Activated CD4-positive, alpha-beta memory T cell treated with anti-CD3 and anti-CD28 coated beads for 36 hours (primary cell): ENCODE measurements at regions not wholly inside any gene's neighbourhood (a gene's known extent, or its start where the extent isn't known, plus 50 kb on each side); places are given as distances from the start of the nearest gene placed in this dataset.

ENCODE experiments used
- CTCF ChIA-PET: fragments of 350-600 bp; sonication (Branson Sonifier 250); formaldehyde crosslinking; loops from one replicate; lab custom pipeline; 2021; ENCODE audit warnings: antibody characterized with exemption, inconsistent platforms; lab: Charles Lee
- POLR2A ChIA-PET: fragments of 350-600 bp; sonication (Branson Sonifier 250); formaldehyde crosslinking; loops from one replicate; lab custom pipeline; 2021; ENCODE audit warnings: antibody characterized with exemption; lab: Charles Lee
- DNase-seq: peaks from one replicate; pipeline ENCODE4 v3.0.0-alpha.2; 2020
- H3K27ac Mint-ChIP-seq: one replicate; pipeline ENCODE4 v1.8.0; 2021; ENCODE audit warnings: mixed read lengths
- H3K27me3 Mint-ChIP-seq: one replicate; pipeline ENCODE4 v1.8.0; 2021; ENCODE audit warnings: mixed read lengths
- H3K36me3 Mint-ChIP-seq: one replicate; pipeline ENCODE4 v1.8.0; 2021; ENCODE audit warnings: mixed read lengths
- H3K4me1 Mint-ChIP-seq: one replicate; pipeline ENCODE4 v1.8.0; 2021; ENCODE audit warnings: low read depth, mixed read lengths
- H3K4me3 Mint-ChIP-seq: one replicate; pipeline ENCODE4 v1.8.0; 2021; ENCODE audit warnings: mild to moderate bottlenecking, mixed read lengths
- H3K9me3 Mint-ChIP-seq: one replicate; pipeline ENCODE4 v1.8.0; 2021; ENCODE audit warnings: mixed read lengths
- intact Hi-C: fragments of 100-400 bp; cut with micrococcal nuclease; formaldehyde crosslinking; loops from one replicate; pipeline ENCODE4 v1.15.1; 2023

DNA sequence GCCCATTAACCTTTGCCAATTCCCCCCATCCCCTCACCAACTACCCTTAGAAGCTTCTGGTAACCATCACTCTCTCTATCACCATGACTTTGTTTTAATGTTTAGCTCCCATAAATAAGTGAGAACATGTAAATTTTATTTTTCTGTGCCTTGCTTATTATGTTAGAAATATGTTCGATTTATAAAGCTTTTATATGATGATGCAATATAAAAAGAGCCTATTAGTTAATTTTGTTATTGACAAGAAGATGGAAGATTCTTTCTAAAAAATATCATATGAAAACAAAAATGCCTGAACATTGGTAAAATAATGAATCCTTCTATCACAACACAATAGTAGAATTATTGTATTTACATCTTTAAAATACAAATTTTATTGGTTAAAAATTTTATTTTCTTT lies 836.1 kb upstream of the TMPRSS15 start:
- POLR2A ChIA-PET = no interaction called here
- intact Hi-C loops = no loop called here
- H3K4me3 Mint-ChIP-seq = no peak overlapping the region
- no peaks in the 10 kb centered on the region for H3K36me3 Mint-ChIP-seq
- CTCF ChIA-PET = no interaction called here
- no peak overlapping the region for H3K27ac Mint-ChIP-seq
- H3K9me3 Mint-ChIP-seq = peaks cover 12% of the 10 kb centered on the region
- no peaks in the 10 kb centered on the region for H3K4me1 Mint-ChIP-seq
- DNase-seq = no peak
- H3K27me3 Mint-ChIP-seq = no peaks in the 10 kb centered on the region

DNA sequence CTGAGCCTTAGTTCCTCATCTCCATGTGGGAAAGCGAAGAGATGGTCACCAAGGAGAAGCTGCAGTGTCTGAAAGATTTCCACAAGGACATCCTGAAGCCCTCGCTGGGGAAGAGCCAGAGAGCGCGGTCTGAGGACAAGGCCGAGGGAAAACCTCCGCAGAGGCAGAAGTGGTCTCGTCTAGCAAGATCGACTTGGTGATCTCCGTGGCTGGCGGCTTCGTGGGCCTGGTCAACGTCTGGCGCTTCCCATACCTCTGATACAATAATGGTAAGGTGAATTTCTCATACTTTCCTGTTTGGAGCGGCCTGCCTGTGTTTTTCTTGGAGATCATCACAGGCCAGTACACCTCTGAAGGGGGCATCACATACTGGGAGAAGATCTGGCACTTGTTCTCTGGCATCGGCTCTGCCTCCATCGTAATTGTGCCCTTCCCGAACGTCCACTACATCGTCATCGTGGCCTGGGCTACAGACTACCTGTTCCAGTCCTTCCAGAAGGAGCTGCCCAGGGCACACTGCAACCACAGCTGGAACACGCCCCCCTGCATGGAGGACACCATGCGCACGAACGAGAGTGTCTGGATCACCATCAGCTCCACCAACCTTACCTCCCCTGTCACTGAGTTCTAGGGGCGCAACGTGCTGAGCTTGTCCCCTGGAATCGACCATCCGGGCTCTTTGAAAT lies 841.1 kb upstream of the TMPRSS15 start:
- Mint-ChIP-seq H3K9me3 (peaks cover 13% of the 10 kb centered on the region), H3K36me3 (no peaks in the 10 kb centered on the region)
- CTCF ChIA-PET = no interaction called here

DNA sequence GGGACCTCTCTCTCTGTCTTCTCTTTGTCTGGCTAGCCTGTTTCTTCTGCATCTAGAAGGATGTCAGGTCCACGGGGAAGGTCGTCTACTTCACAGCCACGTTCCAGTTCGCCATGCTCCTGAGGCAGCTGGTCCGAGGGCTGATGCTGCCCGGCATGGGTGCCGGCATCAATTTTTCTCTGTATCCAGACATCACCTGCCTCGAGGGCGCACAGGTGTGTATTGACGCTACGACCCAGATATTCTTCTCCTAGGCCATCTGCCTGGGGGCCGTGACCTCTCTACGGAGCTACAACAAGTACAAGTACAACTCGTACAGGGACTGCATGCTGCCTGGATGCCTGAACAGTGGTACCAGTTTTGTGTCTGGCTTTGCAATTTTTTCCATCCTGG lies 841.6 kb upstream of the TMPRSS15 start:
- DNase-seq = no peak
- intact Hi-C loops = no loop called here
- ChIA-PET POLR2A (no interaction called here), CTCF (no interaction called here)
- no peaks in the 10 kb centered on the region for H3K36me3 Mint-ChIP-seq
- H3K4me1 Mint-ChIP-seq = no peaks in the 10 kb centered on the region
- H3K9me3 Mint-ChIP-seq = peaks cover 19% of the 10 kb centered on the region
- H3K27me3 Mint-ChIP-seq = no peaks in the 10 kb centered on the region
- H3K27ac Mint-ChIP-seq = no peak overlapping the region
- H3K4me3 Mint-ChIP-seq = no peak overlapping the region

More for the DNA sequence above, 841.1 kb upstream of the TMPRSS15 start:
- Mint-ChIP-seq H3K4me3 (no peak overlapping the region), H3K4me1 (no peaks in the 10 kb centered on the region), H3K27ac (no peak overlapping the region), H3K27me3 (no peaks in the 10 kb centered on the region)
- intact Hi-C loops = no loop called here
- POLR2A ChIA-PET = no interaction called here
- no peak for DNase-seq

DNA sequence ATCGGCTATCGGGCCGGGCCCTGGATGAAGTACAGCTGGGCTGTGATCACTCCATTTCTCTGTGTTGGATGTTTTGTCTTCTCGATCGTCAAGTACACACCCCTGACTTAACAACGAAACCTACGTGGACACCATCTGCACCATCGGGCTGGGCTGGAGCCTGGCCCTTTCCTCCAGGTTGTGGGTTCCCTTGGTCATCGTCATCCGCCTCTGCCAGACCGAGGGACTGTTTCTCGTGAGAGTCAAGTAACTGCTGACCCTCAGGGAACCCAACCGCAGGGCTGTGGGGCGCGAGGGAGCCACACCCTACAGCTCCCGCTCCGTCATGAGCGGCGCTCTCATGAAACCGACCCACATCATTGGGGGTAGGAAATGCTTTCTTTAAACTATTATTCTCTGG lies 842.4 kb upstream of the TMPRSS15 start:
- intact Hi-C loops = no loop called here
- no peak for DNase-seq
- Mint-ChIP-seq H3K4me1 (no peaks in the 10 kb centered on the region), H3K36me3 (no peaks in the 10 kb centered on the region), H3K27me3 (no peaks in the 10 kb centered on the region), H3K9me3 (peaks cover 25% of the 10 kb centered on the region), H3K27ac (no peak overlapping the region), H3K4me3 (no peak overlapping the region)
- ChIA-PET POLR2A (no interaction called here), CTCF (no interaction called here)

DNA sequence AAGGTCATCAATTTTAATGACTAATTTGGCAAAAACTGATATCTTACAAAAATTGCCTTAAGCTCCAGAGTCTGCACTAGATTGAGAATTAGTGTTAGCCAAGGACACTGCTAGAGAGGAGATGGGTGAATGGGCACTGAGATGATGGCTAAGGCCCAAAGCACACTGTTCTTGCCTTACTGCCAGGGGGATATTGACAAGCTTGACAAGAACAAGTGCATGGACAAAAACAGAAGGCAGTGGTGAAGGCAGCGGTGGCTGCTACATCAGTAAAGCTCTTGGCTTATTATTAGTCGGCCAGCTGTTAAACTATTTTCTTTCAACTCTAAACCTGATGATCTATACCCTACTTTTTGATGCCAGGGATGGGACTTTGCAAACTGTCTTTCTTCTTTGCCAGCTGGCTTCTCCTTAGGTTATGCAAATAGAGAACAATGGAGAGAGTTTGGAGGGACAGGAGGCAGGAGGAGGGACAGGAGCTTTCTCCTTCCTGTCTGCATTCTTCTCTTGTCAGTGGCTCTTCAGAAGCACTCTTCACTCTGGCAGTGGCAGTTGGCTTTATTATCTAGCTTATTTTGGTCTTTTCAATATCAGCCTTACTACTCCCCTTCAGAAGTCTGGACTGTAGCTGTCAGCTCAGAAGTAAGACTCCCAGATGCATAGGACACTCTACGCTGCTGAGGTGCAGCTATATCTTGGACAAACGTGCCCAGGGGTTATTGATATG lies 853.5 kb upstream of the TMPRSS15 start:
- ChIA-PET POLR2A (no interaction called here), CTCF (no interaction called here)
- Mint-ChIP-seq H3K27ac (no peak overlapping the region), H3K9me3 (peaks cover 4% of the 10 kb centered on the region), H3K36me3 (no peaks in the 10 kb centered on the region), H3K4me3 (no peak overlapping the region), H3K4me1 (no peaks in the 10 kb centered on the region), H3K27me3 (no peaks in the 10 kb centered on the region)
- intact Hi-C loops = no loop called here
- no peak for DNase-seq

DNA sequence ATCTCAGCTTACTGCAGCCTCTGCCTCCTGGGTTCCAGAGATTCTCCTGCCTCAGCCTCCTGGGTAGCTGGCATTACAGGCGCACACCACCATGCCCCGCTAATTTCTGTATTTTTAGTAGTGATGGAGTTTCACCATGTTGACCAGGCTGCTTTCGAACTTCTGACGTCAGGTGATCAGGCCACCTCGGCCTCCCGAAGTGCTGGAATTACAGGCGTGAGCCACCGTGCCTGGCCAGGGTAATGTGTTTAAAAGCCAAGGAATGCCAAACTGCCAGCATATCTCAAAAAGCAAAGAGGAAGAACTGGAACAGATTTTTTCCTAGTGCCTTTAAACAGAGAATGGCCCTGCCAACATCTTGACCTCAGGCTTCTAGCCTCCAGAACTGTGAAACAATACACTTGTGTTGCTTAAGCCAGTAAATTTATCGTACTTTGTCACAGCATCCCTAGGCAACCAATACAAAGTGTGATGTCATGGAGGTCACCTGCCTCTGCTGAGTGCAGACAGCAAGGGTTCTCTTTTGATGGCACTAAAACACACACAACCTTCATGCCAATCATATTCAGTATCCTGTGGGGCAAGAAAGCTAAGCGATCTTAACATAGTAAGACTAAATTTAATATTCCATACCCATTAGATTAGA lies 858.3 kb upstream of the TMPRSS15 start:
- no peak overlapping the region for H3K27ac Mint-ChIP-seq
- DNase-seq = no peak
- H3K4me1 Mint-ChIP-seq = no peaks in the 10 kb centered on the region
- no peaks in the 10 kb centered on the region for H3K36me3 Mint-ChIP-seq
- H3K9me3 Mint-ChIP-seq = no peaks in the 10 kb centered on the region
- H3K27me3 Mint-ChIP-seq = no peaks in the 10 kb centered on the region
- ChIA-PET CTCF (no interaction called here), POLR2A (no interaction called here)
- H3K4me3 Mint-ChIP-seq = no peak overlapping the region
- intact Hi-C loops = no loop called here

DNA sequence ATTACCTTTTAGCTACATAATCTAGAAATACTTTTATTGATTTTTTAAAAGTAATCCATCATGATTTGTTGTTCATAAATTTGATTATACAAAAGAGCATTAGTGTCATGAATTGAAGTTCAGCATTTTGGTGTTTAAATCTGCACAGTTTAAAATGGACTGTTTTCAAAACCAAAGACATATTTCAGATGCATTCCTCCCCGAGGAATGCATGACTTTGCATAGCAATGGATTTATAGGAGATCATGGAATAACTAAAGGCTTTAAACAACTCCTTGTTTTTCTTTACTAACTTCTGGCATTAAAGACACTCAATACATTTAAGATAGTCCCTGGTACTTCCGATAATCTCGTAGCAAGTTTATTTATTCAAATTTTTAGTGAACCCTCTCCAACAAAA lies 863.1 kb upstream of the TMPRSS15 start:
- Mint-ChIP-seq H3K9me3 (peaks cover 8% of the 10 kb centered on the region), H3K27ac (no peak overlapping the region), H3K4me1 (no peaks in the 10 kb centered on the region), H3K27me3 (no peaks in the 10 kb centered on the region), H3K36me3 (no peaks in the 10 kb centered on the region), H3K4me3 (no peak overlapping the region)
- DNase-seq = no peak
- intact Hi-C loops = no loop called here
- POLR2A ChIA-PET = no interaction called here
- CTCF ChIA-PET = no interaction called here

DNA sequence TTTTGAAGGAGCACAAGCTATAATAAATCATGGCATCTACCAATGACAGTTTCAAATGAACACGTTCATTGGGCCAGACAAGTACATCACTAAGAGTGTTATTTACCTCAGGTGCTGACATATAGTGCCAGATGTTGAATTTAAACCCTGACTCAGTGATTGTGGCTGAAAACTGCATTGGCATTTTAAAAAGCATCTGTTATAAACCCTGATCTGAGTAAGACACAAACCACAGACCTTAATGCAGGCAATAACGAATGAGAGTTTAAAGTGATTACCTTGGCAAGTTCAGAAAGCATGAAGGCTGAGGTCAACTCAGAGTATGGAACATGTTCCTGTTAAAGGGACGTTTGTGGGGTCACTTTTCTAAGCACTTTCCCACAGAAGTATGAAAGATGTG lies 865.1 kb upstream of the TMPRSS15 start:
- H3K4me3 Mint-ChIP-seq = no peak overlapping the region
- no peaks in the 10 kb centered on the region for H3K4me1 Mint-ChIP-seq
- POLR2A ChIA-PET = no interaction called here
- H3K27ac Mint-ChIP-seq = no peak overlapping the region
- CTCF ChIA-PET = no interaction called here
- H3K27me3 Mint-ChIP-seq = no peaks in the 10 kb centered on the region
- no peak for DNase-seq
- peaks cover 18% of the 10 kb centered on the region for H3K9me3 Mint-ChIP-seq
- no peaks in the 10 kb centered on the region for H3K36me3 Mint-ChIP-seq
- intact Hi-C loops = no loop called here

DNA sequence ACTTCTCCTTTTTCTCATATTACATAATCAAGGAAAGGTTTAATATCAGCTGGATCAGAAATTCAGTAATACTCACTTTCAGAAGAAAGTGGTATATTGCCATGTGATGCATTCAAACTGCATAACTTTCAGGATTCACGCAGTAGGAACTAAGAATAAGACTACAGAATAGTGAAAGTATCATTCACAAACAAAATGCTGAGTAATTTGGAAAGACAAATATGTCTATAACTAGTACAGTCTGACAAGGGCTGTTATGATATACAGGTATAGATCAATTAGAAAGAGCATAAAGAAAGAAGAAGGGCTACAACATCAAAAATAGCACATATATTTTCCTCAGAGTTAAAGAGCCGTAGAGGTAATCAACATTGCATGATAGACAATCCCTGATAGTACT lies 871.5 kb upstream of the TMPRSS15 start:
- H3K36me3 Mint-ChIP-seq = no peaks in the 10 kb centered on the region
- CTCF ChIA-PET = no interaction called here
- no peak overlapping the region for H3K27ac Mint-ChIP-seq
- POLR2A ChIA-PET = no interaction called here
- H3K27me3 Mint-ChIP-seq = no peaks in the 10 kb centered on the region
- no peak overlapping the region for H3K4me3 Mint-ChIP-seq
- H3K9me3 Mint-ChIP-seq = peaks cover 26% of the 10 kb centered on the region
- intact Hi-C loops = no loop called here
- H3K4me1 Mint-ChIP-seq = no peaks in the 10 kb centered on the region
- DNase-seq = no peak

DNA sequence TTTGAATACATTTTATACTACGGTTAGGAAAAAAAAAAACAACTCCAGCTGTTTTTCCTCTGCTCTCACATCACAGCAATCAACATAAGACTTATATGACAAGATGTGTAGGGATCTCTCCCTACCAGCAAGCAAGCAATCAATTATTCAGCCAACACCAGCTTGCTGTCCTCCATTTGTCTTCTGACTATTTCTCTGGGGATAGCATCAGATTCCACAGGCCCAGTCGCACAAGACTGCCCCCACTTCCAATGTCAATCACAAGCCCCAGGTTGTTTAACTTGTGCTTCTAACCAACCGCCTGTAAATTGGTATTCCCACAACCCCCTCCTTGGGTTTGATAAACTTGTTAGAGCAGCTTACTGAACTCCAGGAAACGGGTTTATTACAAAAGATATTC lies 873.1 kb upstream of the TMPRSS15 start:
- Mint-ChIP-seq H3K27ac (no peak overlapping the region), H3K4me1 (no peaks in the 10 kb centered on the region), H3K4me3 (no peak overlapping the region), H3K9me3 (peaks cover 22% of the 10 kb centered on the region), H3K36me3 (no peaks in the 10 kb centered on the region), H3K27me3 (no peaks in the 10 kb centered on the region)
- POLR2A ChIA-PET = no interaction called here
- no peak for DNase-seq
- CTCF ChIA-PET = interaction anchor here (0.7 kb wide), 1 partner anchor 23 kb away, joined by 3 read pairs; no protein-coding TSS in a partner anchor
- intact Hi-C loops = no loop called here

DNA sequence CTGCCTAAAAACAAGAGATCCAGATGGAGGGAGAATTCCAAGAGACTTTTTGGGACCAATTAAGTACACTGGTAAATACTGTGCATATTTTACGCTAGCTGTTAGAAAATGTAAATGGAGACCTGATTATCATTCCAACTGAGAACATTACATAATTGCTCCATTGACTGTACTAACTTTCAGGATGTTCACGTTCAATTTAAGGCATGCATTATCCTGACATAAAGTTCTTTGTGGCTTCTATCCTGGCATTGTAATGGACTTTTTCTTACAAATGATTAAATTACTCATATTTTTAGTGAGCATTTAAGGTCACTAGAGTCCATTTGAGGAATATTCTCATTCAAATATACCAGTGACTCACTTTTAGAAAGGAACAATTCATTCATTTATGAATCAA lies 883.3 kb upstream of the TMPRSS15 start:
- DNase-seq = no peak
- H3K4me1 Mint-ChIP-seq = no peaks in the 10 kb centered on the region
- CTCF ChIA-PET = no interaction called here
- no peaks in the 10 kb centered on the region for H3K36me3 Mint-ChIP-seq
- intact Hi-C loops = no loop called here
- H3K9me3 Mint-ChIP-seq = peaks cover 12% of the 10 kb centered on the region
- no peak overlapping the region for H3K27ac Mint-ChIP-seq
- POLR2A ChIA-PET = no interaction called here
- H3K4me3 Mint-ChIP-seq = no peak overlapping the region
- H3K27me3 Mint-ChIP-seq = no peaks in the 10 kb centered on the region

DNA sequence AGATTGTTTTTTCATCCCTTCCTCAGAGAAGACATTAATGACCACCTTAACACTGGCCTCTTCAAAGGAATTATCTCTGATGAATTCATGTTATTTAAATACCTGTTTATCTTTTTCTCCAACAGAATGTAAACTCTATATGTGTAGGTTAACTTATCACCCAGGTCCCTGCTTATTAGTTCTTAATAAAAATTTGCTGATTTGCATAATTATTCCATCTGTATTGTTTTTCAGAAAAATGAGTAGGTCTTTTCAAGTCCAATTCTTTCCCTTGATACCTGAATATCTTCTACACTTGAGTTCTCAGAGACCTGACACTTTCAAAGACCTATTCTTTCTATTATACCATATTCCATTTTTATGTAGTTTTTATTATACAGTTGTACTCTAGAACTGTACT lies 886.7 kb upstream of the TMPRSS15 start:
- Mint-ChIP-seq H3K27ac (no peak overlapping the region), H3K36me3 (no peaks in the 10 kb centered on the region), H3K4me1 (no peaks in the 10 kb centered on the region), H3K27me3 (no peaks in the 10 kb centered on the region), H3K4me3 (no peak overlapping the region), H3K9me3 (peaks cover 25% of the 10 kb centered on the region)
- intact Hi-C loops = no loop called here
- DNase-seq = no peak
- CTCF ChIA-PET = no interaction called here
- POLR2A ChIA-PET = no interaction called here

DNA sequence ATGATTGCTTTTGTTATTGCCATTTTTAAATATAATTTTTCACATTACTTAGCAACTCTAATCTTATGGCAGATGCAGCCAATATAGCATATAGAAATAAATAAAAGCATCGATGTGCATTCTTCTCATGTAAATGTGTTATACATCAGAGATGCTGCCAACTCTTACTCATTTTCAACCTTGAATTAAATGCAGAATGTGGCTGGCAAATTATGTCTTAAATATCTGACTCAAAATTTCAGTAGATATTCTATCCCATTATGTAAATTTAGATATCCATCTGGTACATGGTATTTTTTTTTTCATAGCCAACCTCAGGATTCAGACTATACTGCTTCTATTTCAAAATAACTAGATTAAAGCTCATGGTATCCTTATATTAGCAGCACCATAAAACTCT lies 916.7 kb upstream of the TMPRSS15 start:
- no peaks in the 10 kb centered on the region for H3K27me3 Mint-ChIP-seq
- no peaks in the 10 kb centered on the region for H3K36me3 Mint-ChIP-seq
- ChIA-PET POLR2A (no interaction called here), CTCF (no interaction called here)
- H3K4me3 Mint-ChIP-seq = no peak overlapping the region
- H3K27ac Mint-ChIP-seq = no peak overlapping the region
- H3K4me1 Mint-ChIP-seq = no peaks in the 10 kb centered on the region
- intact Hi-C loops = no loop called here
- no peak for DNase-seq
- H3K9me3 Mint-ChIP-seq = peaks cover 4% of the 10 kb centered on the region
